ENCODE measurements at regions not wholly inside any gene's neighbourhood (a gene's known extent, or its start where the extent isn't known, plus 50 kb on each side); places are given as distances from the start of the nearest gene placed in this dataset.

GRCh38 chr2:175476374-175476773 is 294.9 kb upstream of the ATP5MC3 start:
- DNase-seq (ENCODE audit: low spot score) = no peak

GRCh38 chr2:175475130-175475529 is 293.6 kb upstream of the ATP5MC3 start:
- Histone ChIP-seq H3K9me3 (no peaks in the 10 kb centered on the region), H3K36me3 (no peaks in the 10 kb centered on the region), H3K27me3 (no peaks in the 10 kb centered on the region), H3K4me3 (no peak overlapping the region), H3K4me1 (no peaks in the 10 kb centered on the region), H3K27ac (no peak overlapping the region)
- DNase-seq (ENCODE audit: low spot score) = no peak
- TF ChIP-seq CTCF (IDR thresholded peaks at IDR 0.05) = no peak

More at GRCh38 chr2:175476374-175476773, 294.9 kb upstream of the ATP5MC3 start:
- Histone ChIP-seq H3K4me3 (no peak overlapping the region), H3K27me3 (no peaks in the 10 kb centered on the region), H3K9me3 (no peaks in the 10 kb centered on the region), H3K27ac (no peak overlapping the region), H3K36me3 (no peaks in the 10 kb centered on the region), H3K4me1 (no peaks in the 10 kb centered on the region)
- TF ChIP-seq CTCF (IDR thresholded peaks at IDR 0.05) = no peak

- no peaks in the 10 kb centered on the region for H3K27me3 ChIP-seq
- no peaks in the 10 kb centered on the region for H3K4me1 ChIP-seq
- no peak for TF ChIP-seq CTCF (IDR thresholded peaks at IDR 0.05)
Measured at GRCh38 chr2:175468431-175469098, 287.1 kb upstream of the ATP5MC3 start.

GRCh38 chr2:175465101-175465500 is 283.6 kb upstream of the ATP5MC3 start:
- Histone ChIP-seq H3K27ac (no peak overlapping the region), H3K27me3 (no peaks in the 10 kb centered on the region), H3K4me3 (no peak overlapping the region), H3K4me1 (no peaks in the 10 kb centered on the region), H3K36me3 (no peaks in the 10 kb centered on the region), H3K9me3 (no peaks in the 10 kb centered on the region)
- TF ChIP-seq CTCF (IDR thresholded peaks at IDR 0.05) = no peak
- no peak for DNase-seq (ENCODE audit: low spot score)

More at GRCh38 chr2:175468431-175469098, 287.1 kb upstream of the ATP5MC3 start:
- Histone ChIP-seq H3K4me3 (no peak overlapping the region), H3K27ac (no peak overlapping the region), H3K9me3 (no peaks in the 10 kb centered on the region), H3K36me3 (no peaks in the 10 kb centered on the region)
- DNase-seq (ENCODE audit: low spot score) = no peak

- Histone ChIP-seq H3K4me1 (no peaks in the 10 kb centered on the region), H3K27ac (no peak overlapping the region), H3K9me3 (no peaks in the 10 kb centered on the region), H3K4me3 (no peak overlapping the region), H3K36me3 (no peaks in the 10 kb centered on the region), H3K27me3 (no peaks in the 10 kb centered on the region)
- no peak for DNase-seq (ENCODE audit: low spot score)
- TF ChIP-seq CTCF (IDR thresholded peaks at IDR 0.05) = no peak
Measured at GRCh38 chr2:175464311-175464670, 282.8 kb upstream of the ATP5MC3 start.

Data from right atrium auricular region (tissue), 2 donors.